NT2/D1 (cell line): ENCODE measurements at regions not wholly inside any gene's neighbourhood (a gene's known extent, or its start where the extent isn't known, plus 50 kb on each side); places are given as distances from the start of the nearest gene placed in this dataset.

Experiments
- SUZ12 ChIP-seq: IDR thresholded peaks from 2 replicates; pipeline ENCODE4 v1.6.1; 2011; ENCODE audit not compliant: insufficient read length, insufficient read depth; ENCODE audit errors: extremely low read depth
- YY1 ChIP-seq: IDR thresholded peaks from 2 replicates; pipeline ENCODE4 v1.6.1; 2011; ENCODE audit not compliant: insufficient read length, insufficient read depth
- ZNF274 ChIP-seq: IDR thresholded peaks from 2 replicates; pipeline ENCODE4 v1.6.1; 2011; ENCODE audit warnings: mild to moderate bottlenecking, low read depth, low read length

GRCh38 chr14:54221971-54222370 lies 174.8 kb upstream of the CDKN3 start:
- TF ChIP-seq ZNF274 (no peak), YY1 (no peak), SUZ12 (no peak)
